Ascending aorta (tissue), 2 donors: ENCODE measurements at regions not wholly inside any gene's neighbourhood (a gene's known extent, or its start where the extent isn't known, plus 50 kb on each side); places are given as distances from the start of the nearest gene placed in this dataset.

Source experiments
- DNase-seq, 2 donors: peaks; one replicate each; pipeline ENCODE4 v3.0.0-alpha.2; 2019; ENCODE audit warnings: low spot score in 2 of 2
- H3K27ac ChIP-seq, 2 donors: fragments of 200-600 bp; sonication (generic); one replicate each; pipeline ENCODE4 v1.5.1; 2016 to 2017; ENCODE audit warnings: mild to moderate bottlenecking in 1 of 2
- H3K27me3 ChIP-seq: fragments of 200-600 bp; sonication (generic); one replicate; pipeline ENCODE4 v1.5.1; 2017
- H3K36me3 ChIP-seq, 2 donors: fragments of 200-600 bp; sonication (generic); one replicate each; pipeline ENCODE4 v1.5.1; 2016
- H3K4me1 ChIP-seq, 2 donors: fragments of 200-600 bp; sonication (generic); one replicate each; pipeline ENCODE4 v1.5.1; 2016 to 2017; ENCODE audit warnings: mild to moderate bottlenecking in 1 of 2
- H3K4me3 ChIP-seq, 2 donors: fragments of 200-600 bp; sonication (generic); one replicate each; pipeline ENCODE4 v1.5.1; 2016 to 2017; ENCODE audit warnings: mild to moderate bottlenecking in 1 of 2
- H3K9me3 ChIP-seq, 2 donors: fragments of 200-600 bp; sonication (generic); one replicate each; pipeline ENCODE4 v1.5.1; 2016
- intact Hi-C: fragments of 100-400 bp; cut with DNase I; formaldehyde crosslinking; loops from one replicate; pipeline ENCODE4 v1.15.1; 2023
- TF ChIP-seq, protein P1 (sequence below), 3 experiments: fragments of 200-600 bp in 2 of 3; fragments of 450-650 bp in 1 of 3; sonication (generic) in 2 of 3; IDR thresholded peaks; one replicate each; pipeline ENCODE4 v1.5.1; 2016 to 2019; ENCODE audit warnings: antibody characterized with exemption in 3 of 3, mild to moderate bottlenecking in 1 of 3, moderate library complexity in 1 of 3

DNA sequence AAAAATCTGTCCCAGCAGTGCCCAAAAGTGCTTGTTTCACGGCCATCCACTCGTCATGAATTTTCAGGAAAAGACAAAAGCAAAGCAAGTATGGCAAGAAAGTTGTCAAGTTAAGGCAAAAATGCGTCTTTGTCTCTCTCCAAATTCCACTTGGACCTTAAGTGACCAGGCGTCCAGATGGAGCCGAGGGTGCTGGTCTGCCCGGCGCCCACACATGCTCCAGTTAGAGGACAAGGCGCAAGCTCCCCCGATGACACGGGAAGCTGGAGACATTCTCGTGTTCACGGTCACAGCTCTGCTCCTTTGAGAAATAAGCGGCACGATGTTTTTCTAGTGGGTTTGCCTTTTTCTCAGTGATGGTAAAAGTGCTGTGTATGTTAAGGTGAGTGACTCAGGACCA is 219.0 kb downstream of the BRD1 start:
- no peak overlapping the region for H3K27ac ChIP-seq
- H3K4me3 ChIP-seq, result no peak overlapping the region
- peaks cover 0 to 19% of the 10 kb centered on the region in 2 donors for H3K9me3 ChIP-seq
- TF ChIP-seq, protein P1, sequence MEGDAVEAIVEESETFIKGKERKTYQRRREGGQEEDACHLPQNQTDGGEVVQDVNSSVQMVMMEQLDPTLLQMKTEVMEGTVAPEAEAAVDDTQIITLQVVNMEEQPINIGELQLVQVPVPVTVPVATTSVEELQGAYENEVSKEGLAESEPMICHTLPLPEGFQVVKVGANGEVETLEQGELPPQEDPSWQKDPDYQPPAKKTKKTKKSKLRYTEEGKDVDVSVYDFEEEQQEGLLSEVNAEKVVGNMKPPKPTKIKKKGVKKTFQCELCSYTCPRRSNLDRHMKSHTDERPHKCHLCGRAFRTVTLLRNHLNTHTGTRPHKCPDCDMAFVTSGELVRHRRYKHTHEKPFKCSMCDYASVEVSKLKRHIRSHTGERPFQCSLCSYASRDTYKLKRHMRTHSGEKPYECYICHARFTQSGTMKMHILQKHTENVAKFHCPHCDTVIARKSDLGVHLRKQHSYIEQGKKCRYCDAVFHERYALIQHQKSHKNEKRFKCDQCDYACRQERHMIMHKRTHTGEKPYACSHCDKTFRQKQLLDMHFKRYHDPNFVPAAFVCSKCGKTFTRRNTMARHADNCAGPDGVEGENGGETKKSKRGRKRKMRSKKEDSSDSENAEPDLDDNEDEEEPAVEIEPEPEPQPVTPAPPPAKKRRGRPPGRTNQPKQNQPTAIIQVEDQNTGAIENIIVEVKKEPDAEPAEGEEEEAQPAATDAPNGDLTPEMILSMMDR (IDR thresholded peaks at IDR 0.05), result no peak
- no peaks in the 10 kb centered on the region for H3K36me3 ChIP-seq
- DNase-seq, result no peak
- intact Hi-C loops, result no loop called here
- no peaks in the 10 kb centered on the region for H3K4me1 ChIP-seq
- H3K27me3 ChIP-seq, result no peaks in the 10 kb centered on the region

GRCh38 chr22:49608228-49608627 is 219.4 kb downstream of the BRD1 start:
- DNase-seq, result no peak
- Histone ChIP-seq H3K36me3 (no peaks in the 10 kb centered on the region), H3K27ac (no peak overlapping the region), H3K4me3 (no peak overlapping the region), H3K4me1 (no peaks in the 10 kb centered on the region), H3K27me3 (no peaks in the 10 kb centered on the region), H3K9me3 (peaks cover 0 to 17% of the 10 kb centered on the region in 2 donors)
- intact Hi-C loops, result no loop called here
- TF ChIP-seq, protein P1 (IDR thresholded peaks at IDR 0.05), result no peak

GRCh38 chr22:49607821-49608220 is 219.9 kb downstream of the BRD1 start:
- Histone ChIP-seq H3K9me3 (peaks cover 0 to 13% of the 10 kb centered on the region in 2 donors), H3K4me1 (no peaks in the 10 kb centered on the region), H3K27ac (no peak overlapping the region), H3K36me3 (no peaks in the 10 kb centered on the region), H3K27me3 (no peaks in the 10 kb centered on the region), H3K4me3 (no peak overlapping the region)
- intact Hi-C loops, result no loop called here
- TF ChIP-seq, protein P1 (IDR thresholded peaks at IDR 0.05), result no peak
- no peak for DNase-seq

GRCh38 chr22:49606562-49607290 is 220.9 kb downstream of the BRD1 start:
- peaks cover 0 to 8% of the 10 kb centered on the region in 2 donors for H3K9me3 ChIP-seq
- H3K36me3 ChIP-seq, result no peaks in the 10 kb centered on the region
- TF ChIP-seq, protein P1 (IDR thresholded peaks at IDR 0.05), result no peak
- H3K4me3 ChIP-seq, result no peak overlapping the region
- no peak overlapping the region for H3K27ac ChIP-seq
- H3K27me3 ChIP-seq, result no peaks in the 10 kb centered on the region
- no peaks in the 10 kb centered on the region for H3K4me1 ChIP-seq
- intact Hi-C loops, result no loop called here
- DNase-seq, result no peak

- H3K27me3 ChIP-seq, result no peaks in the 10 kb centered on the region
- TF ChIP-seq, protein P1 (IDR thresholded peaks at IDR 0.05), result no peak
- no peaks in the 10 kb centered on the region for H3K36me3 ChIP-seq
- intact Hi-C loops, result no loop called here
- no peak overlapping the region for H3K27ac ChIP-seq
- peaks cover 0 to 8% of the 10 kb centered on the region in 2 donors for H3K9me3 ChIP-seq
- no peak overlapping the region for H3K4me3 ChIP-seq
- no peaks in the 10 kb centered on the region for H3K4me1 ChIP-seq
- DNase-seq, result no peak
Observed at GRCh38 chr22:49604732-49605302, 222.9 kb downstream of the BRD1 start.
